H9 (cell line): ENCODE measurements at regions not wholly inside any gene's neighbourhood (a gene's known extent, or its start where the extent isn't known, plus 50 kb on each side); places are given as distances from the start of the nearest gene placed in this dataset.

ENCODE experiments used
- DNase-seq: peaks from one replicate; pipeline ENCODE4 v3.0.0-alpha.2; 2017
- H2AFZ ChIP-seq: one replicate; pipeline ENCODE4 v1.6.1; 2013; ENCODE audit warnings: mild to moderate bottlenecking, low read length, control low read depth, moderate library complexity
- H2AK5ac ChIP-seq: 2 replicates; pipeline ENCODE4 v1.6.1; 2013; ENCODE audit warnings: low read length, control low read depth, mixed read lengths; ENCODE audit not compliant: insufficient read length
- H2BK120ac ChIP-seq: one replicate; pipeline ENCODE4 v1.6.1; 2013; ENCODE audit warnings: low read depth, mild to moderate bottlenecking, low read length, control low read depth, inconsistent platforms; ENCODE audit not compliant: poor library complexity, severe bottlenecking
- H2BK12ac ChIP-seq: 2 replicates; pipeline ENCODE4 v1.6.1; 2013; ENCODE audit warnings: low read length, control low read depth, mixed read lengths, low read depth; ENCODE audit not compliant: insufficient read length
- H2BK15ac ChIP-seq: 2 replicates; pipeline ENCODE4 v1.6.1; 2013; ENCODE audit warnings: low read depth, low read length, control low read depth
- H2BK20ac ChIP-seq: one replicate; pipeline ENCODE4 v1.6.1; 2013; ENCODE audit warnings: low read depth, mild to moderate bottlenecking, low read length, control low read depth, inconsistent platforms; ENCODE audit not compliant: poor library complexity, severe bottlenecking
- H2BK5ac ChIP-seq: 2 replicates; pipeline ENCODE4 v1.6.1; 2013; ENCODE audit warnings: low read length, control low read depth, mixed read lengths; ENCODE audit not compliant: insufficient read length
- H3K14ac ChIP-seq: 2 replicates; pipeline ENCODE4 v1.6.1; 2013; ENCODE audit warnings: low read length, control low read depth; ENCODE audit not compliant: insufficient read depth
- H3K18ac ChIP-seq: 2 replicates; pipeline ENCODE4 v1.6.1; 2013; ENCODE audit warnings: low read depth, mild to moderate bottlenecking, mixed read lengths, low read length, control low read depth; ENCODE audit not compliant: insufficient read length
- H3K23ac ChIP-seq: 2 replicates; pipeline ENCODE4 v1.6.1; 2013; ENCODE audit warnings: low read length, control low read depth, mixed read lengths, low read depth; ENCODE audit not compliant: insufficient read length
- H3K23me2 ChIP-seq: 2 replicates; pipeline ENCODE4 v1.6.1; 2013; ENCODE audit warnings: low read depth, mild to moderate bottlenecking, mixed read lengths, low read length, control low read depth; ENCODE audit not compliant: insufficient read length, poor library complexity, severe bottlenecking
- H3K27ac ChIP-seq: 2 replicates; pipeline ENCODE4 v1.5.1; 2013; ENCODE audit warnings: low read length, control low read depth, mixed read lengths, low read depth; ENCODE audit not compliant: insufficient read length
- H3K27me3 ChIP-seq: 2 replicates; pipeline ENCODE4 v1.6.1; 2013; ENCODE audit warnings: low read length, control low read depth, inconsistent platforms; ENCODE audit not compliant: insufficient read depth
- H3K4ac ChIP-seq: 2 replicates; pipeline ENCODE4 v1.6.1; 2013; ENCODE audit warnings: low read depth, mild to moderate bottlenecking, control low read depth, inconsistent platforms, low read length, moderate library complexity
- H3K4me1 ChIP-seq: 2 replicates; pipeline ENCODE4 v1.6.1; 2013; ENCODE audit warnings: low read length, control low read depth, inconsistent platforms; ENCODE audit not compliant: insufficient read depth
- H3K4me2 ChIP-seq: 2 replicates; pipeline ENCODE4 v1.6.1; 2013; ENCODE audit warnings: low read length, control low read depth, mixed read lengths; ENCODE audit not compliant: insufficient read length, insufficient read depth
- H3K56ac ChIP-seq: 2 replicates; pipeline ENCODE4 v1.6.1; 2013; ENCODE audit warnings: low read depth, mild to moderate bottlenecking, mixed read lengths, low read length, control low read depth; ENCODE audit not compliant: insufficient read length
- H3K79me1 ChIP-seq: 2 replicates; pipeline ENCODE4 v1.6.1; 2013; ENCODE audit warnings: low read depth, mild to moderate bottlenecking, moderate library complexity, low read length, control low read depth, inconsistent platforms; ENCODE audit not compliant: insufficient read depth, poor library complexity, severe bottlenecking
- H3K79me2 ChIP-seq: 2 replicates; pipeline ENCODE4 v1.6.1; 2013; ENCODE audit warnings: low read length, control low read depth, inconsistent platforms; ENCODE audit not compliant: insufficient read depth
- H3K9ac ChIP-seq: 2 replicates; pipeline ENCODE4 v1.6.1; 2013; ENCODE audit warnings: low read length, control low read depth, mixed read lengths; ENCODE audit not compliant: insufficient read length; ENCODE audit errors: extremely low read depth
- H3K9me3 ChIP-seq: one replicate; pipeline ENCODE4 v1.6.1; 2013; ENCODE audit warnings: low read depth, low read length, inconsistent platforms; ENCODE audit not compliant: control insufficient read depth
- H3T11ph ChIP-seq: one replicate; pipeline ENCODE4 v1.6.1; 2013; ENCODE audit warnings: mild to moderate bottlenecking, low read length, control low read depth, inconsistent platforms
- H4K20me1 ChIP-seq: one replicate; pipeline ENCODE4 v1.6.1; 2013; ENCODE audit not compliant: control insufficient read depth, insufficient read length, insufficient read depth
- H4K5ac ChIP-seq: 2 replicates; pipeline ENCODE4 v1.6.1; 2013; ENCODE audit warnings: low read depth, mild to moderate bottlenecking, mixed read lengths, low read length, control low read depth; ENCODE audit not compliant: insufficient read length
- H4K8ac ChIP-seq: replicated peaks from 2 replicates; pipeline ENCODE4 v1.6.1; 2013; ENCODE audit warnings: low read length, control low read depth, mixed read lengths, low read depth; ENCODE audit not compliant: insufficient read length
- H4K91ac ChIP-seq: 2 replicates; pipeline ENCODE4 v1.6.1; 2013; ENCODE audit warnings: low read depth, mild to moderate bottlenecking, moderate library complexity, mixed read lengths, low read length, control low read depth; ENCODE audit not compliant: insufficient read length
- H3K27ac Mint-ChIP-seq, 3 experiments: 2 replicates in 2 of 3; 3 replicates in 1 of 3; pipeline ENCODE4 v1.8.0; 2020 to 2021; ENCODE audit warnings: mixed read lengths in 3 of 3, mild to moderate bottlenecking in 1 of 3, moderate library complexity in 1 of 3
- H3K27me3 Mint-ChIP-seq: 2 replicates; pipeline ENCODE4 v1.8.0; 2021; ENCODE audit warnings: low read depth, mild to moderate bottlenecking, moderate library complexity, mixed read lengths
- H3K36me3 Mint-ChIP-seq, 3 experiments: 2 replicates in 2 of 3; 3 replicates in 1 of 3; pipeline ENCODE4 v1.8.0; 2020 to 2021; ENCODE audit warnings: low read depth in 3 of 3, mixed read lengths in 3 of 3; ENCODE audit not compliant: insufficient read depth in 1 of 3
- H3K4me1 Mint-ChIP-seq, 2 experiments: 2 replicates each; pipeline ENCODE4 v1.8.0; 2020; ENCODE audit warnings: mixed read lengths in 2 of 2
- H3K4me3 Mint-ChIP-seq, 2 experiments: 2 replicates in 1 of 2; 3 replicates in 1 of 2; pipeline ENCODE4 v1.8.0; 2020 to 2021; ENCODE audit warnings: mild to moderate bottlenecking in 2 of 2, mixed read lengths in 2 of 2, moderate library complexity in 1 of 2
- H3K9me3 Mint-ChIP-seq, 2 experiments: 2 replicates in 1 of 2; 3 replicates in 1 of 2; pipeline ENCODE4 v1.8.0; 2020; ENCODE audit warnings: mild to moderate bottlenecking in 2 of 2, mixed read lengths in 2 of 2, moderate library complexity in 1 of 2
- CTCF ChIP-seq: fragments of 200-600 bp; sonication (generic); conservative IDR thresholded peaks from 3 replicates; pipeline ENCODE4 v1.8.0; 2021; ENCODE audit warnings: antibody characterized with exemption, mild to moderate bottlenecking
- WGBS: extraction: QIAGEN DNeasy Blood & Tissue Kit; methylation state at CpG from one replicate; pipeline ENCODE4 v1.1.7; 2013; ENCODE audit warnings: missing lambda C conversion rate, low lambda C conversion rate, mixed read lengths; ENCODE audit not compliant: insufficient read length; ENCODE audit errors: extremely low coverage; 5-methylcytosine and 5-hydroxymethylcytosine counted together

DNA sequence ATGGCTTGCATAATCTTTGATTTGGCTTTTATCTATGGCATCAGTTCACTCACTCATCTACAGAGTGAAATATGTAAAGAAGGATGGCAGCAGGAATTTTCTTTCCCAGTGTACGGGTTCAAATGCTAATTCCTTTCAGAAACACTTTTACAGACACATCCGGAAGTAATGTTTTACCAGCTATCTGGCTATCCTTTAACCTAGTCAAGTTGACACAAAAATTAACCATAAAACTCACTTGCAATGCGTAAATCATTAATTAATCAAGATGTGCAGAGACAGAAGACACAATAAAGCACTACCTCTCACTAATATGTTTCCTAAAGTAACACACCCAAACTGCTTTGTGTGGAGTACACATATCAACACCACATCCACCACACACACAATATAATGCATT, 378.9 kb upstream of the ANO3 start:
- H3K79me1 ChIP-seq = no peaks in the 10 kb centered on the region
- no peak overlapping the region for H3K27ac ChIP-seq
- H2AFZ ChIP-seq = no peak overlapping the region
- no peak overlapping the region for H3K4ac ChIP-seq
- no peaks in the 10 kb centered on the region for H3K23me2 ChIP-seq
- no peak for DNase-seq
- Mint-ChIP-seq H3K9me3 (peaks cover 28 to 30% of the 10 kb centered on the region in 2 experiments; a peak in 4 of 5 replicates), H3K36me3 (peaks cover 1 to 35% (median 4%) of the 10 kb centered on the region in 3 experiments; a peak in 5 of 7 replicates), H3K4me1 (peaks cover 5 to 12% of the 10 kb centered on the region in 2 experiments; a peak in 3 of 4 replicates), H3K27ac (no peak overlapping the region), H3K4me3 (no peak overlapping the region), H3K27me3 (no peaks in the 10 kb centered on the region)
- no peaks in the 10 kb centered on the region for H3K9me3 ChIP-seq
- no peak overlapping the region for H3K9ac ChIP-seq
- no peak overlapping the region for H3K14ac ChIP-seq
- H3K4me1 ChIP-seq = no peaks in the 10 kb centered on the region
- H2AK5ac ChIP-seq = no peak overlapping the region
- no peaks in the 10 kb centered on the region for H4K20me1 ChIP-seq
- TF ChIP-seq CTCF = no peak
- no peak overlapping the region for H3T11ph ChIP-seq
- WGBS = no CpG with 5 or more reads among the region's 3 CpGs
- no peak overlapping the region for H3K18ac ChIP-seq
- H3K23ac ChIP-seq = no peak overlapping the region
- no peak overlapping the region for H2BK15ac ChIP-seq
- H4K5ac ChIP-seq = no peak overlapping the region
- no peak overlapping the region for H3K56ac ChIP-seq
- no peak overlapping the region for H2BK20ac ChIP-seq
- H3K27me3 ChIP-seq = no peaks in the 10 kb centered on the region
- no peak overlapping the region for H2BK120ac ChIP-seq
- no peaks in the 10 kb centered on the region for H3K79me2 ChIP-seq
- H2BK5ac ChIP-seq = no peak overlapping the region
- H4K8ac ChIP-seq = no peak overlapping the region
- H3K4me2 ChIP-seq = no peak overlapping the region
- no peak overlapping the region for H4K91ac ChIP-seq
- H2BK12ac ChIP-seq = no peak overlapping the region
